ENCODE measurements at regions not wholly inside any gene's neighbourhood (a gene's known extent, or its start where the extent isn't known, plus 50 kb on each side); places are given as distances from the start of the nearest gene placed in this dataset.

GRCh38 chr11:112826026-112826425 is 135.2 kb upstream of the NCAM1 start:
- Histone ChIP-seq H3K27me3 (ENCODE audit: insufficient read depth, low read depth, severe bottlenecking) (no peaks in the 10 kb centered on the region), H3K9me3 (ENCODE audit: severe bottlenecking) (peaks cover 6% of the 10 kb centered on the region), H3K4me3 (ENCODE audit: low read depth, low read length) (no peak overlapping the region), H3K36me3 (no peaks in the 10 kb centered on the region), H3K27ac (no peak overlapping the region)
- DNase-seq: no peak
- no peak for TF ChIP-seq CTCF (IDR thresholded peaks at IDR 0.05; ENCODE audit: low read depth, low read length)

- Histone ChIP-seq H3K9me3 (ENCODE audit: severe bottlenecking) (peaks cover 6% of the 10 kb centered on the region), H3K4me3 (ENCODE audit: low read depth, low read length) (no peak overlapping the region), H3K36me3 (no peaks in the 10 kb centered on the region), H3K27me3 (ENCODE audit: insufficient read depth, low read depth, severe bottlenecking) (no peaks in the 10 kb centered on the region), H3K27ac (no peak overlapping the region)
- TF ChIP-seq CTCF (IDR thresholded peaks at IDR 0.05; ENCODE audit: low read depth, low read length): no peak
- DNase-seq: peak; percentile 39
Measured at GRCh38 chr11:112826788-112827187, 134.4 kb upstream of the NCAM1 start.

- TF ChIP-seq CTCF (IDR thresholded peaks at IDR 0.05; ENCODE audit: low read depth, low read length): no peak
- no peak overlapping the region for H3K27ac ChIP-seq
- H3K36me3 ChIP-seq: no peaks in the 10 kb centered on the region
- no peak overlapping the region for H3K4me3 ChIP-seq (ENCODE audit: low read depth, low read length)
- peaks cover 6% of the 10 kb centered on the region for H3K9me3 ChIP-seq (ENCODE audit: severe bottlenecking)
- no peak for DNase-seq
- no peaks in the 10 kb centered on the region for H3K27me3 ChIP-seq (ENCODE audit: insufficient read depth, low read depth, severe bottlenecking)
Measured at GRCh38 chr11:112828421-112828820, 132.8 kb upstream of the NCAM1 start.

- Histone ChIP-seq H3K4me3 (ENCODE audit: low read depth, low read length) (no peak overlapping the region), H3K27ac (no peak overlapping the region), H3K36me3 (no peaks in the 10 kb centered on the region), H3K27me3 (ENCODE audit: insufficient read depth, low read depth, severe bottlenecking) (no peaks in the 10 kb centered on the region), H3K9me3 (ENCODE audit: severe bottlenecking) (no peaks in the 10 kb centered on the region)
- no peak for DNase-seq
- no peak for TF ChIP-seq CTCF (IDR thresholded peaks at IDR 0.05; ENCODE audit: low read depth, low read length)
Measured at GRCh38 chr11:112829971-112830654, 131.1 kb upstream of the NCAM1 start.

GRCh38 chr11:112831041-112831440 is 130.2 kb upstream of the NCAM1 start:
- H3K27ac ChIP-seq: no peak overlapping the region
- H3K9me3 ChIP-seq (ENCODE audit: severe bottlenecking): no peaks in the 10 kb centered on the region
- no peaks in the 10 kb centered on the region for H3K36me3 ChIP-seq
- no peaks in the 10 kb centered on the region for H3K27me3 ChIP-seq (ENCODE audit: insufficient read depth, low read depth, severe bottlenecking)
- TF ChIP-seq CTCF (IDR thresholded peaks at IDR 0.05; ENCODE audit: low read depth, low read length): no peak
- no peak overlapping the region for H3K4me3 ChIP-seq (ENCODE audit: low read depth, low read length)
- no peak for DNase-seq
